ENCODE measurements at regions not wholly inside any gene's neighbourhood (a gene's known extent, or its start where the extent isn't known, plus 50 kb on each side); places are given as distances from the start of the nearest gene placed in this dataset.

- H3K27ac ChIP-seq (ENCODE audit: poor library complexity, severe bottlenecking): no peak overlapping the region
- H3K4me3 ChIP-seq (ENCODE audit: severe bottlenecking): no peak overlapping the region
- no peaks in the 10 kb centered on the region for H3K27me3 ChIP-seq (ENCODE audit: insufficient read depth, poor library complexity, severe bottlenecking)
- no peaks in the 10 kb centered on the region for H3K36me3 ChIP-seq (ENCODE audit: low read depth)
- H3K4me1 ChIP-seq (ENCODE audit: insufficient read depth, poor library complexity, severe bottlenecking): peaks cover 10% of the 10 kb centered on the region
- H3K9me3 ChIP-seq (ENCODE audit: severe bottlenecking): no peaks in the 10 kb centered on the region
- TF ChIP-seq, protein P1, sequence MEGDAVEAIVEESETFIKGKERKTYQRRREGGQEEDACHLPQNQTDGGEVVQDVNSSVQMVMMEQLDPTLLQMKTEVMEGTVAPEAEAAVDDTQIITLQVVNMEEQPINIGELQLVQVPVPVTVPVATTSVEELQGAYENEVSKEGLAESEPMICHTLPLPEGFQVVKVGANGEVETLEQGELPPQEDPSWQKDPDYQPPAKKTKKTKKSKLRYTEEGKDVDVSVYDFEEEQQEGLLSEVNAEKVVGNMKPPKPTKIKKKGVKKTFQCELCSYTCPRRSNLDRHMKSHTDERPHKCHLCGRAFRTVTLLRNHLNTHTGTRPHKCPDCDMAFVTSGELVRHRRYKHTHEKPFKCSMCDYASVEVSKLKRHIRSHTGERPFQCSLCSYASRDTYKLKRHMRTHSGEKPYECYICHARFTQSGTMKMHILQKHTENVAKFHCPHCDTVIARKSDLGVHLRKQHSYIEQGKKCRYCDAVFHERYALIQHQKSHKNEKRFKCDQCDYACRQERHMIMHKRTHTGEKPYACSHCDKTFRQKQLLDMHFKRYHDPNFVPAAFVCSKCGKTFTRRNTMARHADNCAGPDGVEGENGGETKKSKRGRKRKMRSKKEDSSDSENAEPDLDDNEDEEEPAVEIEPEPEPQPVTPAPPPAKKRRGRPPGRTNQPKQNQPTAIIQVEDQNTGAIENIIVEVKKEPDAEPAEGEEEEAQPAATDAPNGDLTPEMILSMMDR (IDR thresholded peaks at IDR 0.05; ENCODE audit: poor library complexity, severe bottlenecking): no peak
- no peak for DNase-seq (ENCODE audit: low spot score)
- no peak for ATAC-seq (ENCODE audit: low read depth)
Observed at GRCh38 chr16:73124665-73125375, 76.9 kb upstream of the ZFHX3 start.

DNA sequence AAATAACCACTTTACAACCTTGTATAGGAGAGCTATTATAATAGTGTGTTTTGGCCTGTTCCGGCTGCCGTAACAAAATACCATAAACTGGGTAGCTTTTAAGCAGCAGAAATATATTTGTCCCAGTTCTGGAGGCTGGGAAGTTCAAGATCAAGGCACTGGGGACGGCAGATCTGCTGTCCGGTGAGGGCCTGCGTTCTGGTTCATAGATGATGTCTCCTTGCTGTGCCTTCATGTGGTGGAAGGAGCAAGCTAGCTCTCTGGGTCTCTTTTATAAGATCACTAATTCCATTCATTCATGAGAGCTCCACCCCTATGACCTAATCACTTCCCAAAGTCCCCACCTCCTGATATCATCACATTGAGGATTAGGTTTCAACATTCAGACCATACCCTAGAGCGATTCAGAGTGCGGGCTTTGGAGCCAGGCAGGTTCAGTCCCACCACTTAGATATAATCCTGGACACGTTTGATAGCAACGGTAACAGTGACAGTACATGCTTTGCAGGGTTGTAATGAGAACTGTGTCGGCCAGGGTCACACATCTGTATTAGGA is 76.2 kb upstream of the ZFHX3 start:
- no peak overlapping the region for H3K27ac ChIP-seq (ENCODE audit: poor library complexity, severe bottlenecking)
- H3K36me3 ChIP-seq (ENCODE audit: low read depth): no peaks in the 10 kb centered on the region
- ATAC-seq (ENCODE audit: low read depth) (no peak), DNase-seq (ENCODE audit: low spot score) (no peak)
- peaks cover 10% of the 10 kb centered on the region for H3K4me1 ChIP-seq (ENCODE audit: insufficient read depth, poor library complexity, severe bottlenecking)
- TF ChIP-seq, protein P1 (IDR thresholded peaks at IDR 0.05; ENCODE audit: poor library complexity, severe bottlenecking): no peak
- H3K9me3 ChIP-seq (ENCODE audit: severe bottlenecking): no peaks in the 10 kb centered on the region
- H3K4me3 ChIP-seq (ENCODE audit: severe bottlenecking): no peak overlapping the region
- H3K27me3 ChIP-seq (ENCODE audit: insufficient read depth, poor library complexity, severe bottlenecking): no peaks in the 10 kb centered on the region

DNA sequence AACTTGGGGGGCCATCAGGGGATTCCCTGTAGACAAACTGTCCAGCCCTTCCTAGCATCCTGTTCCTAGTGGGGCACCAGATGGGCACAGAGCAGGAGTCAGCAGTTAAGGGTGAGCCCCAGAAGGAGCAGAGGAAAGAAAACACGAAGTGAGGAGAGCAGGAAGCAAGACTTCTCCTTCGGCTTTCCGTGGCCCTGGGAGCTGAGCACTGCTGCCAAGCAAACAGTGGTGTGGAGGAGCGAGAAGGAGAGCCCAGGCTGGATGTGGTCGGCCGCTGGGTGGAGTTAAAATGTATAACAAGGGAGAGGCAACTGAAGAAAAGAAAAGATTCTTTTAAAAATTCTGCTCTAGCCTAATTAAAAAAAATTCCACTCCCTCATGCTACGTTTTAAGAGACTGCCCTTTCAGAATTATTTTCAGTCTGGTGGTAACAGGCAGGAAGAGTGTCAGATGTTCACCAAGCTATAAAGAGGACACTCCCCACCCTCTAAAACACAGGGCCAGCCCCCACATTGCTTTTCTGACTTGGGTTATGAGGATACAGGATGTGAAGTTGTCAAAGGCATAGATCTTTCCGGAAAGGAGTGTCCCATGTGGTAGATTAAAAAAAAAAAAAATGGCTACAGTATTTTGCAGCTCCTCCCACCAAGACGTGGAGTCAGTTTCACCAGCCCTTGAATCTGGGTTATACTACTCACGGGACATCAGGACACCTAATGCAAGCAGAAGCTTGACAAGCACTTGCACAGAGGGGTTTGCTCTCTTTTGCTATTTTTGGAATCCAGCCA is 74.9 kb upstream of the ZFHX3 start:
- peaks cover 10% of the 10 kb centered on the region for H3K4me1 ChIP-seq (ENCODE audit: insufficient read depth, poor library complexity, severe bottlenecking)
- TF ChIP-seq, protein P1 (IDR thresholded peaks at IDR 0.05; ENCODE audit: poor library complexity, severe bottlenecking): no peak
- ATAC-seq (ENCODE audit: low read depth) (no peak), DNase-seq (ENCODE audit: low spot score) (no peak)
- no peak overlapping the region for H3K27ac ChIP-seq (ENCODE audit: poor library complexity, severe bottlenecking)
- no peaks in the 10 kb centered on the region for H3K27me3 ChIP-seq (ENCODE audit: insufficient read depth, poor library complexity, severe bottlenecking)
- H3K36me3 ChIP-seq (ENCODE audit: low read depth): no peaks in the 10 kb centered on the region
- no peak overlapping the region for H3K4me3 ChIP-seq (ENCODE audit: severe bottlenecking)
- no peaks in the 10 kb centered on the region for H3K9me3 ChIP-seq (ENCODE audit: severe bottlenecking)

GRCh38 chr16:73116576-73116975 is 68.6 kb upstream of the ZFHX3 start:
- TF ChIP-seq, protein P1 (IDR thresholded peaks at IDR 0.05; ENCODE audit: poor library complexity, severe bottlenecking): no peak
- H3K4me1 ChIP-seq (ENCODE audit: insufficient read depth, poor library complexity, severe bottlenecking): no peaks in the 10 kb centered on the region
- no peak for DNase-seq (ENCODE audit: low spot score)
- H3K27me3 ChIP-seq (ENCODE audit: insufficient read depth, poor library complexity, severe bottlenecking): no peaks in the 10 kb centered on the region
- ATAC-seq (ENCODE audit: low read depth): no peak
- H3K9me3 ChIP-seq (ENCODE audit: severe bottlenecking): no peaks in the 10 kb centered on the region
- no peak overlapping the region for H3K4me3 ChIP-seq (ENCODE audit: severe bottlenecking)
- H3K36me3 ChIP-seq (ENCODE audit: low read depth): no peaks in the 10 kb centered on the region
- H3K27ac ChIP-seq (ENCODE audit: poor library complexity, severe bottlenecking): no peak overlapping the region
